ENCODE measurements at regions not wholly inside any gene's neighbourhood (a gene's known extent, or its start where the extent isn't known, plus 50 kb on each side); places are given as distances from the start of the nearest gene placed in this dataset.

DNA sequence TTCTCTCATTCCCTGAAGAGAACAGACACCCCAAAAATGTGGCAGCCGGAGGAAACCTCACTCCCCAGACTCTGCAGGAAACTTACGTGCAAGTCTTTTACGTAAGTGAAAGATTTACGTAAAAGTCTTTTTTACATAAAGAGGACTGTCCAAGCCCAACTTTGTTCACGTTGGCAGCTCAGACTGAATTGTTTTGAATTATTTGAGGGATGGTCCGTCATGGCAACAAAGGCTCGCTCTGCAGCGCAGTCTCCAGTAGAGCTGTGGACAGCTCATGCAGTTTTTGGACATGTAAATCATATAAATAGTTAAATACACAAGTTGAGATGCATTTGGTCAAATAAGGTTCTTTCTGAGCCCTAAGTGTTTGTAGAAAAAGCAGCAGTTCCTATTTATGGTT is 394.8 kb downstream of the QKI start:
- H3K79me2 ChIP-seq (ENCODE audit: low read length) = no peaks in the 10 kb centered on the region
- no peaks in the 10 kb centered on the region for H4K20me1 ChIP-seq (ENCODE audit: insufficient read depth, low read length)
- no peak overlapping the region for H3K4me2 ChIP-seq (ENCODE audit: low read length)
- H3K27me3 ChIP-seq (ENCODE audit: low read depth, low read length) = no peaks in the 10 kb centered on the region
- TF ChIP-seq EZH2phosphoT487 (IDR thresholded peaks at IDR 0.05; ENCODE audit: low read depth) = no peak
- TF ChIP-seq, protein P1, sequence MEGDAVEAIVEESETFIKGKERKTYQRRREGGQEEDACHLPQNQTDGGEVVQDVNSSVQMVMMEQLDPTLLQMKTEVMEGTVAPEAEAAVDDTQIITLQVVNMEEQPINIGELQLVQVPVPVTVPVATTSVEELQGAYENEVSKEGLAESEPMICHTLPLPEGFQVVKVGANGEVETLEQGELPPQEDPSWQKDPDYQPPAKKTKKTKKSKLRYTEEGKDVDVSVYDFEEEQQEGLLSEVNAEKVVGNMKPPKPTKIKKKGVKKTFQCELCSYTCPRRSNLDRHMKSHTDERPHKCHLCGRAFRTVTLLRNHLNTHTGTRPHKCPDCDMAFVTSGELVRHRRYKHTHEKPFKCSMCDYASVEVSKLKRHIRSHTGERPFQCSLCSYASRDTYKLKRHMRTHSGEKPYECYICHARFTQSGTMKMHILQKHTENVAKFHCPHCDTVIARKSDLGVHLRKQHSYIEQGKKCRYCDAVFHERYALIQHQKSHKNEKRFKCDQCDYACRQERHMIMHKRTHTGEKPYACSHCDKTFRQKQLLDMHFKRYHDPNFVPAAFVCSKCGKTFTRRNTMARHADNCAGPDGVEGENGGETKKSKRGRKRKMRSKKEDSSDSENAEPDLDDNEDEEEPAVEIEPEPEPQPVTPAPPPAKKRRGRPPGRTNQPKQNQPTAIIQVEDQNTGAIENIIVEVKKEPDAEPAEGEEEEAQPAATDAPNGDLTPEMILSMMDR (IDR thresholded peaks at IDR 0.05; ENCODE audit: low read depth, low read length) = no peak
- H2AFZ ChIP-seq (ENCODE audit: low read depth, low read length) = no peak overlapping the region
- H3K36me3 ChIP-seq (replicated peaks; ENCODE audit: low read depth, low read length) = no peaks in the 10 kb centered on the region
- H3K27ac ChIP-seq (ENCODE audit: low read length) = no peak overlapping the region
- no peak overlapping the region for H3K4me3 ChIP-seq (ENCODE audit: low read length)
- H3K4me1 ChIP-seq (ENCODE audit: low read length) = peaks cover 5% of the 10 kb centered on the region; the same call in 1 of the 2 replicates
- H3K9ac ChIP-seq (ENCODE audit: low read length) = no peak overlapping the region
- H3K9me3 ChIP-seq (ENCODE audit: insufficient read depth, low read length) = no peaks in the 10 kb centered on the region

- H3K4me1 ChIP-seq (ENCODE audit: low read length) = no peaks in the 10 kb centered on the region; the same call in 1 of the 2 replicates
- H3K36me3 ChIP-seq (replicated peaks; ENCODE audit: low read depth, low read length) = no peaks in the 10 kb centered on the region
- no peaks in the 10 kb centered on the region for H3K9me3 ChIP-seq (ENCODE audit: insufficient read depth, low read length)
- H3K79me2 ChIP-seq (ENCODE audit: low read length) = no peaks in the 10 kb centered on the region
- no peak overlapping the region for H2AFZ ChIP-seq (ENCODE audit: low read depth, low read length)
- H4K20me1 ChIP-seq (ENCODE audit: insufficient read depth, low read length) = no peaks in the 10 kb centered on the region
- no peak overlapping the region for H3K4me3 ChIP-seq (ENCODE audit: low read length)
- TF ChIP-seq, protein P1 (IDR thresholded peaks at IDR 0.05; ENCODE audit: low read depth, low read length) = no peak
- H3K27me3 ChIP-seq (ENCODE audit: low read depth, low read length) = no peaks in the 10 kb centered on the region
- no peak overlapping the region for H3K4me2 ChIP-seq (ENCODE audit: low read length)
- H3K9ac ChIP-seq (ENCODE audit: low read length) = no peak overlapping the region
- H3K27ac ChIP-seq (ENCODE audit: low read length) = no peak overlapping the region
Measured at GRCh38 chr6:163808871-163809270, 394.4 kb downstream of the QKI start.

DNA sequence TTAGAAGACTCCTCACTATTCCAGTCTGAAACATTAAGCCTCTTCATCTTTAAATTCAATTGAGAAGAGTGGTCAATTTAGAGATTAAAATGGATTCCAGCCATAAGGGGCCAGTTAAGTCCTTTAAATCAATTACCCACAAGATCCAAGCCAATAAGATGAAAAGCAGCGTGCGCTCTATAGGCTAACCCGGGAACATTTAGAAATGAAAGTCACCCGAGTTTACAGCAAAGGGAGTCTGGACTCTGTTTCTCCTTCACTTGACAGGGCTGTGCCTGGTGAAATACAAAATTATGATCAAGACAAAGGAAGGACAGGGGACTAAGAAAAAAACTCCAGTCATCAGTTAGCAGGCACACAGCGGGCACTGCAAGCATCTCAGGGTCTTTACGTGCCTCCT is 393.7 kb downstream of the QKI start:
- no peaks in the 10 kb centered on the region for H3K36me3 ChIP-seq (replicated peaks; ENCODE audit: low read depth, low read length)
- H3K79me2 ChIP-seq (ENCODE audit: low read length) = no peaks in the 10 kb centered on the region
- no peaks in the 10 kb centered on the region for H3K9me3 ChIP-seq (ENCODE audit: insufficient read depth, low read length)
- no peak overlapping the region for H3K9ac ChIP-seq (ENCODE audit: low read length)
- H3K4me1 ChIP-seq (ENCODE audit: low read length) = no peaks in the 10 kb centered on the region
- H3K4me2 ChIP-seq (ENCODE audit: low read length) = no peak overlapping the region
- no peak overlapping the region for H3K4me3 ChIP-seq (ENCODE audit: low read length)
- no peak for TF ChIP-seq EZH2phosphoT487 (IDR thresholded peaks at IDR 0.05; ENCODE audit: low read depth)
- TF ChIP-seq, protein P1 (IDR thresholded peaks at IDR 0.05; ENCODE audit: low read depth, low read length) = no peak
- H2AFZ ChIP-seq (ENCODE audit: low read depth, low read length) = no peak overlapping the region
- no peaks in the 10 kb centered on the region for H3K27me3 ChIP-seq (ENCODE audit: low read depth, low read length)
- H4K20me1 ChIP-seq (ENCODE audit: insufficient read depth, low read length) = no peaks in the 10 kb centered on the region
- no peak overlapping the region for H3K27ac ChIP-seq (ENCODE audit: low read length)

DNA sequence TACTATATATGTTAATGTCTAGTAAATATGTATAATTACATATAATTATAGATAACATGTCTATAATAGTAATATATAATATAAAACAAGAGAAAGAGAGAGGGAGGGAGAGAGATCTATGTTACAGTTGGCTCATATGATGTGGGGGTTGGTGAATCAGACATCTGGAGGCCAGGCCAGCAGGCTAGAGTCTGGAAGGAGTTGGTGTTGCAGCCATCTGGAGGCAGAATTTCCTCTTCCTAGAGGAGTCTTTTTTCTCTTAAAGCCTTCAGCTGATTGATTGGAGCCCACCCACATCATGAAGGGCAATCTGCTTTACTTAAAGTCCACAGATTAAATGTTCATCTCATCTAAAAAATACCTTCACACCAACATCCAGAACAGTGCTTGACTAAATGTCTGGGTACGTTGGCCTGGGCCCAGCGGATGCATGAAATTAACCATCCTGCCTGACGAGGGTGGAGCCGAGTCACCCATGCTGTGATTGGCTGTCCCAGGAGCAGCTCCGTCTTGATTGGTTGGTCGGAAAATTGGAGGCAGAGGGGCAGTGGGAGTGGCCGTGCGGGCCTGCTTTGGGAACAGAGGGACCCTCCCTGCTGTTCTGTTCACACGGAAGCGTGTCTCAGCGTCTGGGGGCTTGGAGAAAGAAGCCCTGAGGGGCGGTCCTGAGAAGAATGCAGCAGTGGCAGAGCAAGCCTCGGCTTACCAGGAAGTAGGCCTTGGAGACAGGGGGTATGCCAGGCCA is 392.4 kb downstream of the QKI start:
- H3K9me3 ChIP-seq (ENCODE audit: insufficient read depth, low read length) = no peaks in the 10 kb centered on the region
- no peak overlapping the region for H3K4me3 ChIP-seq (ENCODE audit: low read length)
- H3K9ac ChIP-seq (ENCODE audit: low read length) = no peak overlapping the region
- TF ChIP-seq, protein P1 (IDR thresholded peaks at IDR 0.05; ENCODE audit: low read depth, low read length) = no peak
- TF ChIP-seq EZH2phosphoT487 (IDR thresholded peaks at IDR 0.05; ENCODE audit: low read depth) = no peak
- no peaks in the 10 kb centered on the region for H3K4me1 ChIP-seq (ENCODE audit: low read length)
- no peaks in the 10 kb centered on the region for H3K36me3 ChIP-seq (replicated peaks; ENCODE audit: low read depth, low read length)
- no peaks in the 10 kb centered on the region for H4K20me1 ChIP-seq (ENCODE audit: insufficient read depth, low read length)
- H3K79me2 ChIP-seq (ENCODE audit: low read length) = no peaks in the 10 kb centered on the region
- H3K4me2 ChIP-seq (ENCODE audit: low read length) = no peak overlapping the region
- no peak overlapping the region for H3K27ac ChIP-seq (ENCODE audit: low read length)
- H3K27me3 ChIP-seq (ENCODE audit: low read depth, low read length) = no peaks in the 10 kb centered on the region
- no peak overlapping the region for H2AFZ ChIP-seq (ENCODE audit: low read depth, low read length)
